Lower leg skin (tissue), 3 donors: ENCODE measurements at regions not wholly inside any gene's neighbourhood (a gene's known extent, or its start where the extent isn't known, plus 50 kb on each side); places are given as distances from the start of the nearest gene placed in this dataset.
"Not testable (repeated sequence)": the region's sequence is repeated elsewhere in the genome, so short reads cannot be mapped to it uniquely, and the experiment has no call there.

ENCODE experiments used
- CTCF ChIP-seq, 3 donors: fragments of 450-650 bp; IDR thresholded peaks; one replicate each; pipeline ENCODE4 v1.5.1; 2016; ENCODE audit warnings: antibody characterized with exemption in 3 of 3, mild to moderate bottlenecking in 3 of 3, moderate library complexity in 2 of 3
- POLR2A ChIP-seq, 2 donors: fragments of 450-650 bp; IDR thresholded peaks; one replicate each; pipeline ENCODE4 v1.6.1; 2016 to 2017; ENCODE audit warnings: antibody characterized with exemption in 2 of 2, mild to moderate bottlenecking in 1 of 2, moderate library complexity in 1 of 2

- TF ChIP-seq CTCF, POLR2A (IDR thresholded peaks at IDR 0.05): not testable (repeated sequence)
These were observed 101.7 kb downstream of the RFPL4B start for GRCh38 chr6:112448786-112449185.
